22Rv1 (cell line): ENCODE measurements at regions not wholly inside any gene's neighbourhood (a gene's known extent, or its start where the extent isn't known, plus 50 kb on each side); places are given as distances from the start of the nearest gene placed in this dataset.

ENCODE experiments used
- CTCF ChIP-seq: fragments of 450-650 bp; IDR thresholded peaks from 2 replicates; pipeline ENCODE4 v1.5.1; 2017; ENCODE audit warnings: mild to moderate bottlenecking
- ZFX ChIP-seq: fragments of 450-650 bp; IDR thresholded peaks from 2 replicates; pipeline ENCODE4 v1.6.1; 2017; ENCODE audit warnings: antibody characterized with exemption, borderline replicate concordance

DNA sequence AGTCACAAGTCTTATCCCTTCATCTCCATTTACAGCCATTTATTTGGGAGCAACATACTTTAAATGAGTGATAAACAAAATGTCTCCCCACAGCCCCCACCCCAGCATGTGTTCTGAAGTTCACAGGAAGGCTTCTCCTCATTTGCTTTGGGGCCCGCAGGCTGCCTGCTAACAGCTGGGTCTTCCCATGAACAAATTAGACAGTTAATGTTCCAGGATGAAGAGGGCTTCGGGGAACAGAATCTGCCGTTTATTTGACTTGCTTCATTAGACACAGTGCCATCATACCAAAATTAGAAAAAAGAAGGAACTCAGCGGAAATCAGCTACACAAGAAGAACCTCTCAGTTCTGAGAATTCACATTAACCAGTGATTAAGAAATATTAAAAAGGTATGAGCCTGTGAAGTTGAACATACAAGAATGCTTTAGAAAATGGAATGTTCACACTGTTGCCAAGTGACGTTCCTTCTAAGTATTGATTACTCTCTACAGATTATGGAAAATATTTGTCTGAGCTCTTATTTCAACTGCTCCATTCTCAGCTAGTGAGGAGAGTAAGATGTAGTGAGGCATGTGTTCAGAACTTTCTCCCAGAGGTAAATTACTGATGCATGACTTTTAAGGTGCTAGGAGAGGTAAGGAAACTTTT lies 107.5 kb upstream of the THBS1 start:
- no peak for TF ChIP-seq CTCF
- no peak for TF ChIP-seq ZFX
